ENCODE measurements at regions not wholly inside any gene's neighbourhood (a gene's known extent, or its start where the extent isn't known, plus 50 kb on each side); places are given as distances from the start of the nearest gene placed in this dataset.

- no peak for ATAC-seq (ENCODE audit: low read depth)
- Histone ChIP-seq H2AFZ (ENCODE audit: insufficient read depth, low read depth, low read length, poor library complexity, severe bottlenecking) (no peak overlapping the region), H3K9me3 (ENCODE audit: control extremely low read depth in 1 of 3, control insufficient read depth in 2 of 3, insufficient read depth in 1 of 3, low read length in 2 of 3) (no peaks in the 10 kb centered on the region), H3K79me2 (ENCODE audit: control insufficient read depth, insufficient read depth, low read length) (no peaks in the 10 kb centered on the region), H3K27ac (ENCODE audit: low read length in 2 of 2) (no peak overlapping the region), H3K27me3 (replicated peaks in 1 of 4; ENCODE audit: control extremely low read depth in 1 of 4, control insufficient read depth in 3 of 4, insufficient read depth in 4 of 4, low read length in 3 of 4) (no peaks in the 10 kb centered on the region), H3K9ac (ENCODE audit: low read length) (no peak overlapping the region), H3K36me3 (replicated peaks in 1 of 2; ENCODE audit: control extremely low read depth in 1 of 2, control insufficient read depth in 1 of 2, extremely low read depth in 1 of 2, insufficient read depth in 2 of 2, low read length in 1 of 2) (no peaks in the 10 kb centered on the region), H3K4me3 (ENCODE audit: control extremely low read depth in 1 of 5, extremely low read depth in 1 of 5, insufficient read depth in 1 of 5, low read depth in 2 of 5, low read length in 4 of 5) (no peak overlapping the region), H4K20me1 (ENCODE audit: control insufficient read depth, insufficient read depth, low read length, poor library complexity, severe bottlenecking) (no peaks in the 10 kb centered on the region), H3K4me1 (ENCODE audit: control insufficient read depth in 2 of 2, insufficient read depth in 2 of 2, low read length in 2 of 2) (no peaks in the 10 kb centered on the region), H3K4me2 (replicated peaks; ENCODE audit: low read depth, low read length, poor library complexity, severe bottlenecking) (no peak overlapping the region)
- no peak overlapping the region for H3K4me3 Mint-ChIP-seq
- no peak for DNase-seq
- intact Hi-C loops (cut with micrococcal nuclease), result no loop called here
- no peaks in the 10 kb centered on the region for H3K9me3 Mint-ChIP-seq (ENCODE audit: insufficient read depth)
- CTCF ChIA-PET, result no interaction called here
- WGBS (ENCODE audit: insufficient coverage), result 20% methylated on average over 1 of the region's 1 CpG
- no peaks in the 10 kb centered on the region for H3K4me1 Mint-ChIP-seq
- H3K27me3 Mint-ChIP-seq, result no peaks in the 10 kb centered on the region
- H3K27ac Mint-ChIP-seq, result no peak overlapping the region
- TF ChIP-seq, protein P1, sequence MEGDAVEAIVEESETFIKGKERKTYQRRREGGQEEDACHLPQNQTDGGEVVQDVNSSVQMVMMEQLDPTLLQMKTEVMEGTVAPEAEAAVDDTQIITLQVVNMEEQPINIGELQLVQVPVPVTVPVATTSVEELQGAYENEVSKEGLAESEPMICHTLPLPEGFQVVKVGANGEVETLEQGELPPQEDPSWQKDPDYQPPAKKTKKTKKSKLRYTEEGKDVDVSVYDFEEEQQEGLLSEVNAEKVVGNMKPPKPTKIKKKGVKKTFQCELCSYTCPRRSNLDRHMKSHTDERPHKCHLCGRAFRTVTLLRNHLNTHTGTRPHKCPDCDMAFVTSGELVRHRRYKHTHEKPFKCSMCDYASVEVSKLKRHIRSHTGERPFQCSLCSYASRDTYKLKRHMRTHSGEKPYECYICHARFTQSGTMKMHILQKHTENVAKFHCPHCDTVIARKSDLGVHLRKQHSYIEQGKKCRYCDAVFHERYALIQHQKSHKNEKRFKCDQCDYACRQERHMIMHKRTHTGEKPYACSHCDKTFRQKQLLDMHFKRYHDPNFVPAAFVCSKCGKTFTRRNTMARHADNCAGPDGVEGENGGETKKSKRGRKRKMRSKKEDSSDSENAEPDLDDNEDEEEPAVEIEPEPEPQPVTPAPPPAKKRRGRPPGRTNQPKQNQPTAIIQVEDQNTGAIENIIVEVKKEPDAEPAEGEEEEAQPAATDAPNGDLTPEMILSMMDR (IDR thresholded peaks at IDR 0.05), result no peak
- TF ChIP-seq EZH2 (IDR thresholded peaks at IDR 0.05; ENCODE audit: borderline replicate concordance, insufficient read depth, low read depth, low read length, poor library complexity, severe bottlenecking), result no peak
- POLR2A ChIA-PET, result no interaction called here
These were observed 153.1 kb downstream of the FGF9 start for GRCh38 chr13:21823949-21824348.

- intact Hi-C loops (cut with micrococcal nuclease), result no loop called here
- ATAC-seq (ENCODE audit: low read depth), result no peak
- H3K27me3 Mint-ChIP-seq, result no peaks in the 10 kb centered on the region
- Histone ChIP-seq H3K27ac (ENCODE audit: low read length in 2 of 2) (no peak overlapping the region), H3K4me3 (ENCODE audit: control extremely low read depth in 1 of 5, extremely low read depth in 1 of 5, insufficient read depth in 1 of 5, low read depth in 2 of 5, low read length in 4 of 5) (no peak overlapping the region), H3K4me1 (ENCODE audit: control insufficient read depth in 2 of 2, insufficient read depth in 2 of 2, low read length in 2 of 2) (no peaks in the 10 kb centered on the region), H3K79me2 (ENCODE audit: control insufficient read depth, insufficient read depth, low read length) (no peaks in the 10 kb centered on the region), H3K9ac (ENCODE audit: low read length) (no peak overlapping the region), H3K9me3 (ENCODE audit: control extremely low read depth in 1 of 3, control insufficient read depth in 2 of 3, insufficient read depth in 1 of 3, low read length in 2 of 3) (no peaks in the 10 kb centered on the region), H2AFZ (ENCODE audit: insufficient read depth, low read depth, low read length, poor library complexity, severe bottlenecking) (no peak overlapping the region), H4K20me1 (ENCODE audit: control insufficient read depth, insufficient read depth, low read length, poor library complexity, severe bottlenecking) (no peaks in the 10 kb centered on the region), H3K4me2 (replicated peaks; ENCODE audit: low read depth, low read length, poor library complexity, severe bottlenecking) (no peak overlapping the region), H3K27me3 (replicated peaks in 1 of 4; ENCODE audit: control extremely low read depth in 1 of 4, control insufficient read depth in 3 of 4, insufficient read depth in 4 of 4, low read length in 3 of 4) (no peaks in the 10 kb centered on the region), H3K36me3 (replicated peaks in 1 of 2; ENCODE audit: control extremely low read depth in 1 of 2, control insufficient read depth in 1 of 2, extremely low read depth in 1 of 2, insufficient read depth in 2 of 2, low read length in 1 of 2) (no peaks in the 10 kb centered on the region)
- no peak for DNase-seq
- ChIA-PET CTCF (no interaction called here), POLR2A (no interaction called here)
- TF ChIP-seq, protein P1 (IDR thresholded peaks at IDR 0.05), result no peak
- H3K4me3 Mint-ChIP-seq, result no peak overlapping the region
- H3K4me1 Mint-ChIP-seq, result no peaks in the 10 kb centered on the region
- H3K9me3 Mint-ChIP-seq (ENCODE audit: insufficient read depth), result no peaks in the 10 kb centered on the region
- 91% methylated on average over 4 of the region's 6 CpGs for WGBS (ENCODE audit: insufficient coverage)
- no peak overlapping the region for H3K27ac Mint-ChIP-seq
These were observed 154.3 kb downstream of the FGF9 start for GRCh38 chr13:21825186-21825585.

Data from B cell (primary cell).